ENCODE measurements at regions not wholly inside any gene's neighbourhood (a gene's known extent, or its start where the extent isn't known, plus 50 kb on each side); places are given as distances from the start of the nearest gene placed in this dataset.
"Not testable (repeated sequence)": the region's sequence is repeated elsewhere in the genome, so short reads cannot be mapped to it uniquely, and the experiment has no call there.

GRCh38 chr18:43827311-43827710 lies 550.0 kb upstream of the SYT4 start:
- TF ChIP-seq CTCF (IDR thresholded peaks at IDR 0.05; ENCODE audit: borderline replicate concordance, control extremely low read depth, extremely low read depth, insufficient read depth, missing control alignments), result no peak
- DNase-seq (ENCODE audit: low spot score), result no peak
- in situ Hi-C loops (cut with MboI; ENCODE audit: low sequenced_read_pairs, unreplicated experiment), result no loop called here

GRCh38 chr18:43830303-43830702 lies 553.0 kb upstream of the SYT4 start:
- in situ Hi-C loops (cut with MboI; ENCODE audit: low sequenced_read_pairs, unreplicated experiment), result no loop called here
- DNase-seq (ENCODE audit: low spot score), result no peak
- no peak for TF ChIP-seq CTCF (IDR thresholded peaks at IDR 0.05; ENCODE audit: borderline replicate concordance, control extremely low read depth, extremely low read depth, insufficient read depth, missing control alignments)

- no peak for TF ChIP-seq CTCF (IDR thresholded peaks at IDR 0.05; ENCODE audit: borderline replicate concordance, control extremely low read depth, extremely low read depth, insufficient read depth, missing control alignments)
- in situ Hi-C loops (cut with MboI; ENCODE audit: low sequenced_read_pairs, unreplicated experiment), result no loop called here
- DNase-seq (ENCODE audit: low spot score), result no peak
Observed at GRCh38 chr18:43830947-43831346, 553.7 kb upstream of the SYT4 start.

GRCh38 chr18:43846299-43846698 lies 569.0 kb upstream of the SYT4 start:
- no peak for DNase-seq (ENCODE audit: low spot score)
- in situ Hi-C loops (cut with MboI; ENCODE audit: low sequenced_read_pairs, unreplicated experiment), result no loop called here
- TF ChIP-seq CTCF (IDR thresholded peaks at IDR 0.05; ENCODE audit: borderline replicate concordance, control extremely low read depth, extremely low read depth, insufficient read depth, missing control alignments), result no peak

- TF ChIP-seq CTCF (IDR thresholded peaks at IDR 0.05; ENCODE audit: borderline replicate concordance, control extremely low read depth, extremely low read depth, insufficient read depth, missing control alignments), result no peak
- in situ Hi-C loops (cut with MboI; ENCODE audit: low sequenced_read_pairs, unreplicated experiment), result no loop called here
- DNase-seq (ENCODE audit: low spot score), result no peak
Observed at GRCh38 chr18:43847164-43848091, 570.1 kb upstream of the SYT4 start.

GRCh38 chr18:43849831-43850230 lies 572.5 kb upstream of the SYT4 start:
- in situ Hi-C loops (cut with MboI; ENCODE audit: low sequenced_read_pairs, unreplicated experiment); DNase-seq (ENCODE audit: low spot score): not testable (repeated sequence)

GRCh38 chr18:43855376-43855775 lies 578.1 kb upstream of the SYT4 start:
- in situ Hi-C loops (cut with MboI; ENCODE audit: low sequenced_read_pairs, unreplicated experiment), result no loop called here
- DNase-seq (ENCODE audit: low spot score), result no peak
- TF ChIP-seq CTCF (IDR thresholded peaks at IDR 0.05; ENCODE audit: borderline replicate concordance, control extremely low read depth, extremely low read depth, insufficient read depth, missing control alignments), result no peak
